ENCODE measurements at regions not wholly inside any gene's neighbourhood (a gene's known extent, or its start where the extent isn't known, plus 50 kb on each side); places are given as distances from the start of the nearest gene placed in this dataset.

GRCh38 chr18:51731070-51731469 lies 533.6 kb upstream of the MEX3C start:
- Histone ChIP-seq H3K9ac (ENCODE audit: insufficient read depth in 1 of 2, low read depth in 2 of 2, low read length in 2 of 2) (no peak overlapping the region), H3K4me2 (ENCODE audit: insufficient read depth, low read length) (no peak overlapping the region), H3K9me1 (ENCODE audit: control insufficient read depth, insufficient read depth, low read length) (no peaks in the 10 kb centered on the region), H3K36me3 (ENCODE audit: control insufficient read depth, insufficient read depth, low read length) (no peaks in the 10 kb centered on the region), H4K20me1 (replicated peaks; ENCODE audit: control insufficient read depth, insufficient read depth, low read length) (no peaks in the 10 kb centered on the region), H2AFZ (ENCODE audit: low read depth, low read length) (no peak overlapping the region), H3K4me1 (replicated peaks in 1 of 2; ENCODE audit: control insufficient read depth in 2 of 2, insufficient read depth in 2 of 2, low read length in 2 of 2) (no peaks in the 10 kb centered on the region), H3K79me2 (ENCODE audit: control insufficient read depth, insufficient read depth, low read length) (no peaks in the 10 kb centered on the region), H3K9me3 (replicated peaks; ENCODE audit: control insufficient read depth, insufficient read depth, low read depth, low read length) (no peaks in the 10 kb centered on the region), H3K27me3 (ENCODE audit: control insufficient read depth in 2 of 2, insufficient read depth in 2 of 2, low read length in 2 of 2) (no peaks in the 10 kb centered on the region), H3K4me3 (no peak overlapping the region), H3K27ac (ENCODE audit: extremely low read depth, low read depth, low read length) (no peak overlapping the region)
- ChIA-PET CTCF (ENCODE audit: low intra/inter-chr PET ratio) (no interaction called here), POLR2A (no interaction called here)
- no peak for ATAC-seq
- intact Hi-C loops (cut with micrococcal nuclease) (no loop called here), in situ Hi-C loops (cut with MboI) (no loop called here)
- DNase-seq (ENCODE audit: extremely low read depth in 1 of 4, low spot score in 3 of 4): no peak
- TF ChIP-seq CXXC5 (CRISPR knock-in tag; IDR thresholded peaks at IDR 0.05) (no peak), TAL1 (IDR thresholded peaks at IDR 0.05) (no peak), MAX (CRISPR knock-in tag; IDR thresholded peaks at IDR 0.05) (no peak), NFYB (IDR thresholded peaks at IDR 0.05; ENCODE audit: extremely low read depth, insufficient read length) (no peak), MEF2A (IDR thresholded peaks at IDR 0.05; ENCODE audit: control insufficient read depth, low read depth, low read length) (no peak), SMARCA5 (IDR thresholded peaks at IDR 0.05) (no peak), RHOXF2B (CRISPR knock-in tag; conservative IDR thresholded peaks at IDR 0.05) (no peak), JUN (IDR thresholded peaks at IDR 0.05; ENCODE audit: borderline replicate concordance, low read depth, low read length) (no peak), JUN (CRISPR knock-in tag; IDR thresholded peaks at IDR 0.05; ENCODE audit: borderline replicate concordance) (no peak), MGA (IDR thresholded peaks at IDR 0.05) (no peak), HMBOX1 (IDR thresholded peaks at IDR 0.05) (no peak), GABPA (tag; conservative IDR thresholded peaks at IDR 0.05; ENCODE audit: low read depth) (no peak), HNRNPL (IDR thresholded peaks at IDR 0.05; ENCODE audit: low read depth, low read length) (no peak)
- 10% methylated on average over 2 of the region's 4 CpGs for WGBS (ENCODE audit: insufficient coverage, low coverage, missing lambda C conversion rate)
- BruUV-seq (replicated peaks): no TSS peak
- no peak for FAIRE-seq

Measured in K562 (cell line).